HL-60 (cell line): ENCODE measurements at regions not wholly inside any gene's neighbourhood (a gene's known extent, or its start where the extent isn't known, plus 50 kb on each side); places are given as distances from the start of the nearest gene placed in this dataset.
"Not testable (repeated sequence)": the region's sequence is repeated elsewhere in the genome, so short reads cannot be mapped to it uniquely, and the experiment has no call there.

Experiments used
- DNase-seq, 2 experiments: peaks; one replicate each; pipeline ENCODE4 v3.0.0-alpha.2; 2010 to 2020; ENCODE audit warnings: low read depth in 1 of 2, low spot score in 1 of 2
- H3K27ac ChIP-seq: fragments of 250-450 bp; sonication (Bioruptor Pico); replicated peaks from 2 replicates; pipeline ENCODE4 v1.5.1; 2020; ENCODE audit warnings: mild to moderate bottlenecking, moderate library complexity
- H3K27me3 ChIP-seq: fragments of 250-450 bp; sonication (Bioruptor Pico); 2 replicates; pipeline ENCODE4 v1.5.1; 2021; ENCODE audit warnings: mild to moderate bottlenecking, moderate library complexity; ENCODE audit not compliant: insufficient read depth, poor library complexity, severe bottlenecking
- H3K4me3 ChIP-seq: replicated peaks from 2 replicates; pipeline ENCODE4 v1.5.1; 2011; ENCODE audit warnings: mild to moderate bottlenecking, control low read depth, low read length; ENCODE audit not compliant: insufficient read depth
- GABPA ChIP-seq: IDR thresholded peaks from 2 replicates; pipeline ENCODE4 v1.6.1; 2012; ENCODE audit warnings: low read depth
- POLR2AphosphoS5 ChIP-seq: IDR thresholded peaks from 2 replicates; pipeline ENCODE4 v1.6.1; 2012; ENCODE audit warnings: low read depth
- SPI1 ChIP-seq: IDR thresholded peaks from 2 replicates; pipeline ENCODE4 v1.6.1; 2012; ENCODE audit warnings: low read depth, mild to moderate bottlenecking, borderline replicate concordance
- TF ChIP-seq, protein P1 (sequence below): IDR thresholded peaks from 2 replicates; pipeline ENCODE4 v1.6.1; 2012; ENCODE audit warnings: low read depth; ENCODE audit not compliant: insufficient replicate concordance
- TF ChIP-seq, protein P2 (sequence below): IDR thresholded peaks from one replicate; pipeline ENCODE4 v1.5.1; 2011; ENCODE audit warnings: low read length, control low read depth, inconsistent platforms; ENCODE audit not compliant: insufficient read depth

DNA sequence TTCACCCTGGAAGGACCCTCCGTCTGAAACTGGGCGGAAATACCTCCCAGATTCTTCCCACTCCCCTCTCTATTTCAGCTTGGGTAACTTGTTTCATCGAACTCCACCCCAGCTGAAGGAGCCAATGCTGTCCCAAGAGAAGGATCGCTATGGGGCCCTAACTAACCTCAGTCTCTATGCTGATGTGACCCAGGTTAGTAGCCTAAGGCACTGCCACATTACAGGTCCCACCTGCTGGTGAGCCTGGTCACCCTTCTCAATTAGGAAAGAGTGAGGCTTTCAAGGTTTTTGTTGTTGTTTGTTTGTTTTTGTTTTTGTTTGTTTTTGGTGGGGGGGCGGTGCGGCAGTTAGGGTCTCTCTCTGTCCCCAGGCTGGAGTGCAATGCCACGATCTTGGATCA lies 168.4 kb downstream of the OR2B2 start:
- TF ChIP-seq SPI1 (no peak), GABPA (no peak), POLR2AphosphoS5 (no peak)
- TF ChIP-seq, protein P1, sequence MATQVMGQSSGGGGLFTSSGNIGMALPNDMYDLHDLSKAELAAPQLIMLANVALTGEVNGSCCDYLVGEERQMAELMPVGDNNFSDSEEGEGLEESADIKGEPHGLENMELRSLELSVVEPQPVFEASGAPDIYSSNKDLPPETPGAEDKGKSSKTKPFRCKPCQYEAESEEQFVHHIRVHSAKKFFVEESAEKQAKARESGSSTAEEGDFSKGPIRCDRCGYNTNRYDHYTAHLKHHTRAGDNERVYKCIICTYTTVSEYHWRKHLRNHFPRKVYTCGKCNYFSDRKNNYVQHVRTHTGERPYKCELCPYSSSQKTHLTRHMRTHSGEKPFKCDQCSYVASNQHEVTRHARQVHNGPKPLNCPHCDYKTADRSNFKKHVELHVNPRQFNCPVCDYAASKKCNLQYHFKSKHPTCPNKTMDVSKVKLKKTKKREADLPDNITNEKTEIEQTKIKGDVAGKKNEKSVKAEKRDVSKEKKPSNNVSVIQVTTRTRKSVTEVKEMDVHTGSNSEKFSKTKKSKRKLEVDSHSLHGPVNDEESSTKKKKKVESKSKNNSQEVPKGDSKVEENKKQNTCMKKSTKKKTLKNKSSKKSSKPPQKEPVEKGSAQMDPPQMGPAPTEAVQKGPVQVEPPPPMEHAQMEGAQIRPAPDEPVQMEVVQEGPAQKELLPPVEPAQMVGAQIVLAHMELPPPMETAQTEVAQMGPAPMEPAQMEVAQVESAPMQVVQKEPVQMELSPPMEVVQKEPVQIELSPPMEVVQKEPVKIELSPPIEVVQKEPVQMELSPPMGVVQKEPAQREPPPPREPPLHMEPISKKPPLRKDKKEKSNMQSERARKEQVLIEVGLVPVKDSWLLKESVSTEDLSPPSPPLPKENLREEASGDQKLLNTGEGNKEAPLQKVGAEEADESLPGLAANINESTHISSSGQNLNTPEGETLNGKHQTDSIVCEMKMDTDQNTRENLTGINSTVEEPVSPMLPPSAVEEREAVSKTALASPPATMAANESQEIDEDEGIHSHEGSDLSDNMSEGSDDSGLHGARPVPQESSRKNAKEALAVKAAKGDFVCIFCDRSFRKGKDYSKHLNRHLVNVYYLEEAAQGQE = no peak
- TF ChIP-seq, protein P2, sequence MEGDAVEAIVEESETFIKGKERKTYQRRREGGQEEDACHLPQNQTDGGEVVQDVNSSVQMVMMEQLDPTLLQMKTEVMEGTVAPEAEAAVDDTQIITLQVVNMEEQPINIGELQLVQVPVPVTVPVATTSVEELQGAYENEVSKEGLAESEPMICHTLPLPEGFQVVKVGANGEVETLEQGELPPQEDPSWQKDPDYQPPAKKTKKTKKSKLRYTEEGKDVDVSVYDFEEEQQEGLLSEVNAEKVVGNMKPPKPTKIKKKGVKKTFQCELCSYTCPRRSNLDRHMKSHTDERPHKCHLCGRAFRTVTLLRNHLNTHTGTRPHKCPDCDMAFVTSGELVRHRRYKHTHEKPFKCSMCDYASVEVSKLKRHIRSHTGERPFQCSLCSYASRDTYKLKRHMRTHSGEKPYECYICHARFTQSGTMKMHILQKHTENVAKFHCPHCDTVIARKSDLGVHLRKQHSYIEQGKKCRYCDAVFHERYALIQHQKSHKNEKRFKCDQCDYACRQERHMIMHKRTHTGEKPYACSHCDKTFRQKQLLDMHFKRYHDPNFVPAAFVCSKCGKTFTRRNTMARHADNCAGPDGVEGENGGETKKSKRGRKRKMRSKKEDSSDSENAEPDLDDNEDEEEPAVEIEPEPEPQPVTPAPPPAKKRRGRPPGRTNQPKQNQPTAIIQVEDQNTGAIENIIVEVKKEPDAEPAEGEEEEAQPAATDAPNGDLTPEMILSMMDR = no peak
- Histone ChIP-seq H3K27me3 (no peaks in the 10 kb centered on the region), H3K27ac (no peak overlapping the region), H3K4me3 (no peak overlapping the region)
- DNase-seq = no peak

DNA sequence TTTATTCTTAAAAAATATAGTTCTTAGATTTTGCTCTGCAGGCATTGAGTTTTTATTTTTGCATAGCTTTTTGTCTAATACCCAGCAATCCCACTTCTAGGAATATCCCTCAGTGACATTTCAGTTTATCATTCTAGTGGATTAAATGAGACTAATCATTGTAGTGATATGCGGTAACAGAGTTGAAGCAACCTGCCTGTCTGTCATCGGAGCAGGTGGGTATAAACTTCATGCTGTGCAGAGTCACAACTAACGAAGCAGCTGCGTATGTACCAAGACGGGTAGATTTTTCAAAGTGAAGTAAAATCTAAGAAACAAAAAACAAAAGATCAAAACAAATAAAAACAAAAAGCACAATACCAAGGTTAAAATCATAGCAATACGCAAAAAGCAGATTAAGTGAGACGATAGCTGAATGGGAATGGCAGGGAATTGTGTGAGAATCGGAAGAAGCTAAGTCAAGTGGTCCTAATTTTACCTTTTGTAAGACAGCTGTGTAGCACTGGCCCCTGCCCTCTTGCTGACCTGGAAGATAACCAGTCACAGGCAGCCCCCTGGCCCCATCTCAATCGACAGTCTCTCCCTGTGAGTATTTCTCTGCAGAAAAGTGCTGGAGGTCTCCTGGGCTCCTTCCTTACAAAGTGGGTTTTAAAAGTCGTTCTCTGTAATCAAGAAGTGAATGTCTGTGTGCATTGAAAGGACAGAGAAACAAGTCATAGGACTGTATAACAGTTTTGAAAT lies 169.2 kb downstream of the OR2B2 start:
- Histone ChIP-seq H3K27ac (no peak overlapping the region), H3K4me3 (no peak overlapping the region), H3K27me3 (no peaks in the 10 kb centered on the region)
- DNase-seq = no peak
- TF ChIP-seq, protein P2 = no peak
- no peak for TF ChIP-seq SPI1
- no peak for TF ChIP-seq POLR2AphosphoS5
- TF ChIP-seq GABPA = no peak
- TF ChIP-seq, protein P1 = no peak

DNA sequence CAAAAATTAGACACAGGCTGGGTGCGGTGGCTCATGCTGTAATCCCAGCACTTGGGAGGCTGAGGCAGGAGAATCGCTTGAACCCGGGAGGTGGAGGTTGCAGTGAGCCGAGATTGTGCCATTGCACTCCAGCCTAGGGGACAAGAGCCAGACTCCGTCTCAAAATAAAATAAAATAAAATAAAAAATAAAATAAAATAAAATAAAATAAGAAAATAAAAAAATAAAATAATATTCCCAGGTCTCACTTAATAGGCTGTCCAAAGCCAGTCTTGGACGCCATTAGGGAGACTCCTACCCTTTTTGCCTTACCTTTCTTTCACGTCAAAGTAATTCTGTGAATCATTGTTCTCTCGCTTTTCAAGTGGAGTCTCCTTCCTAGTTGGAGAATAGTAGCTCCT lies 172.3 kb downstream of the OR2B2 start:
- not testable (repeated sequence) for H3K27me3 ChIP-seq, H3K27ac ChIP-seq, DNase-seq, H3K4me3 ChIP-seq

DNA sequence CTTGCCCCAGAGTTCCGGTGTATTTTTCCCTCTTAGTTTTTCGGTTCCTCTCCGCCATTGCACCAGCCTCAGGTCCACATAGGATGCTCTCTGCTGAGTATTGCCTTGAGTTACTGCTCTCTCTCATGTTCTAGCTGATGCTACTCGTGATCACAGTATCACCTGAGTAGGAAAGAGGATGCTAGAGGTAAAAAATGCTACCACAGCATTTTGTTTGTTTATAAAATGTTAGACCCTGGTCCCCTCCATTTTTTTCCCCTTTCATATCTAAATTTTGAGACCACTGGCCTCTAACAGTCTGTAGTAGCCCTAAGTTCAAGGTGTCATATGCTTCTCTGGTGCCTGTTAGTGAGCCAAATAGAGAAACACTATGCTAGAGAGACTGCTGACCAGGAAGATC lies 175.5 kb downstream of the OR2B2 start:
- TF ChIP-seq, protein P2 = no peak
- TF ChIP-seq, protein P1 = no peak
- no peak for TF ChIP-seq SPI1
- TF ChIP-seq POLR2AphosphoS5 = no peak
- TF ChIP-seq GABPA = no peak
- no peak for DNase-seq
- Histone ChIP-seq H3K27ac (no peak overlapping the region), H3K4me3 (no peak overlapping the region), H3K27me3 (no peaks in the 10 kb centered on the region)
